ENCODE measurements at regions not wholly inside any gene's neighbourhood (a gene's known extent, or its start where the extent isn't known, plus 50 kb on each side); places are given as distances from the start of the nearest gene placed in this dataset.

GRCh38 chr5:162209005-162209605 is 141.5 kb downstream of the GABRG2 start:
- DNase-seq (peak in 1 of 2 donors; percentile 2), ATAC-seq (peak; percentile 49 to 75 (median 68))
- Histone ChIP-seq H3K27ac (ENCODE audit: low read length) (no peak overlapping the region), H3K36me3 (ENCODE audit: control insufficient read depth, insufficient read depth, low read length) (no peaks in the 10 kb centered on the region), H3K4me3 (ENCODE audit: low read length) (no peak overlapping the region), H3K4me1 (ENCODE audit: control insufficient read depth, insufficient read depth, low read length) (peaks cover 4% of the 10 kb centered on the region), H3K9me3 (ENCODE audit: control insufficient read depth, insufficient read depth, low read length) (no peaks in the 10 kb centered on the region), H3K27me3 (ENCODE audit: control insufficient read depth, insufficient read depth, low read length) (no peaks in the 10 kb centered on the region)
- peaks cover 0 to 2% of the 10 kb centered on the region in 2 donors for H3K9me3 Mint-ChIP-seq
- H3K4me3 Mint-ChIP-seq = no peak overlapping the region
- TF ChIP-seq CTCF (IDR thresholded peaks at IDR 0.05) = no peak
- WGBS (ENCODE audit: insufficient coverage) = 23% methylated on average over 5 of the region's 5 CpGs
- H3K36me3 Mint-ChIP-seq = no peaks in the 10 kb centered on the region
- no peak overlapping the region for H3K27ac Mint-ChIP-seq
- intact Hi-C loops (cut with micrococcal nuclease) = no loop called here
- no peaks in the 10 kb centered on the region for H3K4me1 Mint-ChIP-seq
- no peaks in the 10 kb centered on the region for H3K27me3 Mint-ChIP-seq (ENCODE audit: low read depth in 2 of 2)

- intact Hi-C loops (cut with micrococcal nuclease) = no loop called here
- Mint-ChIP-seq H3K9me3 (peaks cover 0 to 6% of the 10 kb centered on the region in 2 donors), H3K4me1 (no peaks in the 10 kb centered on the region), H3K4me3 (no peak overlapping the region), H3K36me3 (no peaks in the 10 kb centered on the region), H3K27me3 (ENCODE audit: low read depth in 2 of 2) (no peaks in the 10 kb centered on the region), H3K27ac (no peak overlapping the region)
- no peaks in the 10 kb centered on the region for H3K9me3 ChIP-seq (ENCODE audit: control insufficient read depth, insufficient read depth, low read length)
- no peak overlapping the region for H3K4me3 ChIP-seq (ENCODE audit: low read length)
- no peak for TF ChIP-seq CTCF (IDR thresholded peaks at IDR 0.05)
- H3K4me1 ChIP-seq (ENCODE audit: control insufficient read depth, insufficient read depth, low read length) = no peaks in the 10 kb centered on the region
- H3K27ac ChIP-seq (ENCODE audit: low read length) = no peak overlapping the region
- ATAC-seq = no peak
- DNase-seq = no peak
- no peaks in the 10 kb centered on the region for H3K27me3 ChIP-seq (ENCODE audit: control insufficient read depth, insufficient read depth, low read length)
- 94% methylated on average over 1 of the region's 2 CpGs for WGBS (ENCODE audit: insufficient coverage)
- no peaks in the 10 kb centered on the region for H3K36me3 ChIP-seq (ENCODE audit: control insufficient read depth, insufficient read depth, low read length)
Observed at GRCh38 chr5:162214551-162214950, 147.0 kb downstream of the GABRG2 start.

GRCh38 chr5:162217037-162217436 is 149.5 kb downstream of the GABRG2 start:
- Histone ChIP-seq H3K4me1 (ENCODE audit: control insufficient read depth, insufficient read depth, low read length) (no peaks in the 10 kb centered on the region), H3K36me3 (ENCODE audit: control insufficient read depth, insufficient read depth, low read length) (no peaks in the 10 kb centered on the region), H3K9me3 (ENCODE audit: control insufficient read depth, insufficient read depth, low read length) (no peaks in the 10 kb centered on the region), H3K27me3 (ENCODE audit: control insufficient read depth, insufficient read depth, low read length) (no peaks in the 10 kb centered on the region), H3K4me3 (ENCODE audit: low read length) (no peak overlapping the region), H3K27ac (ENCODE audit: low read length) (no peak overlapping the region)
- Mint-ChIP-seq H3K36me3 (no peaks in the 10 kb centered on the region), H3K4me3 (no peak overlapping the region), H3K27me3 (ENCODE audit: low read depth in 2 of 2) (no peaks in the 10 kb centered on the region), H3K4me1 (no peaks in the 10 kb centered on the region), H3K9me3 (peaks cover 5 to 9% of the 10 kb centered on the region in 2 donors), H3K27ac (no peak overlapping the region)
- no CpG with 5 or more reads among the region's 1 CpG for whole genome bisulfite sequencing (ENCODE audit: insufficient coverage)
- TF ChIP-seq CTCF (IDR thresholded peaks at IDR 0.05) = no peak
- no peak for ATAC-seq
- intact Hi-C loops (cut with micrococcal nuclease) = no loop called here
- no peak for DNase-seq

- Histone ChIP-seq H3K36me3 (ENCODE audit: control insufficient read depth, insufficient read depth, low read length) (no peaks in the 10 kb centered on the region), H3K27me3 (ENCODE audit: control insufficient read depth, insufficient read depth, low read length) (no peaks in the 10 kb centered on the region), H3K4me1 (ENCODE audit: control insufficient read depth, insufficient read depth, low read length) (no peaks in the 10 kb centered on the region), H3K27ac (ENCODE audit: low read length) (no peak overlapping the region), H3K4me3 (ENCODE audit: low read length) (no peak overlapping the region), H3K9me3 (ENCODE audit: control insufficient read depth, insufficient read depth, low read length) (peaks cover 4% of the 10 kb centered on the region)
- TF ChIP-seq CTCF (IDR thresholded peaks at IDR 0.05) = no peak
- DNase-seq (no peak), ATAC-seq (no peak)
- H3K9me3 Mint-ChIP-seq = peaks cover 7 to 13% of the 10 kb centered on the region in 2 donors
- H3K27ac Mint-ChIP-seq = no peak overlapping the region
- no peaks in the 10 kb centered on the region for H3K36me3 Mint-ChIP-seq
- no peaks in the 10 kb centered on the region for H3K4me1 Mint-ChIP-seq
- no peak overlapping the region for H3K4me3 Mint-ChIP-seq
- no peaks in the 10 kb centered on the region for H3K27me3 Mint-ChIP-seq (ENCODE audit: low read depth in 2 of 2)
- intact Hi-C loops (cut with micrococcal nuclease) = no loop called here
Observed at GRCh38 chr5:162221910-162222309, 154.3 kb downstream of the GABRG2 start.

Data from natural killer cell (primary cell).